Mucosa of descending colon (tissue), 3 donors: ENCODE measurements at regions not wholly inside any gene's neighbourhood (a gene's known extent, or its start where the extent isn't known, plus 50 kb on each side); places are given as distances from the start of the nearest gene placed in this dataset.
A peak's percentile ranks its signal among the peaks of the same experiment; 100 is the strongest.

Source experiments
- ATAC-seq: fragments of 200-7000 bp; cut with Tn5 transposase; one replicate; pipeline ENCODE4 v1.9.1; 2020; ENCODE audit warnings: mild to moderate bottlenecking, moderate library complexity
- DNase-seq, 3 donors: peaks; one replicate each; pipeline ENCODE4 v3.0.0-alpha.2; 2020
- H3K36me3 ChIP-seq: fragments of 200-600 bp; one replicate; pipeline ENCODE4 v1.8.0; 2021; ENCODE audit warnings: low read depth, mild to moderate bottlenecking
- H3K4me1 ChIP-seq: fragments of 200-600 bp; one replicate; pipeline ENCODE4 v1.8.0; 2021; ENCODE audit warnings: low read depth, mild to moderate bottlenecking
- H3K4me3 ChIP-seq: fragments of 200-600 bp; one replicate; pipeline ENCODE4 v1.8.0; 2021; ENCODE audit warnings: mild to moderate bottlenecking
- H3K9me3 ChIP-seq: fragments of 200-600 bp; one replicate; pipeline ENCODE4 v1.8.0; 2021; ENCODE audit warnings: mild to moderate bottlenecking
- intact Hi-C, 2 donors: fragments of 100-400 bp; cut with DNase I in 1 of 2; cut with micrococcal nuclease in 1 of 2; formaldehyde crosslinking; loops; one replicate each; pipeline versions ENCODE4 v1.11.0 to v1.11.1; 2022; cut with DNase I, micrococcal nuclease
- TF ChIP-seq, protein P1 (sequence below): fragments of 200-600 bp; IDR thresholded peaks from one replicate; pipeline ENCODE4 v1.8.0; 2022; ENCODE audit warnings: antibody characterized with exemption, mild to moderate bottlenecking
- donor health status: DM: no; HTN: no; CAD: no; lungs with moderate emphysema.
- donor health status: DM: no; HTN: no; CAD: no.
- donor health status: DM: no; HTN: yes; CAD: no.

DNA sequence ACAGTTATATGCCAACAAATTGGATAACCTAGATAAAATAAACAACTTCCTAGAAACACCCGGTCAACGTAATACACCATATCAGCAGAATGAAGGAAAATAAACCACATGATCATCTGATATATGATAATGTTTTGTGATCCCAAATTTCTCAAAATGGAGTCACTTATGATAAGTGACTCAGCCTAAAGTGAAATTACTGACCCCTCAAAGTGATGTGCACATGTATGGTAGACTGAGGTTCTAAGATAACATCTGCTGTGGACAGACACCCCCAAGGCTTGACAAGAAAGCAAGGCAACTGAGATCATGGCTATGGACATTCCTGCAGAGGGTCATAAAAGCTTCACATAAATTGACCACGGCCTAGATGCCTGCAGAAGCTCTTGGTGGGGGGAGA is 105.1 kb upstream of the DCN start:
- H3K4me3 ChIP-seq, result no peak overlapping the region
- intact Hi-C loops, result no loop called here
- ATAC-seq, result no peak
- H3K36me3 ChIP-seq, result no peaks in the 10 kb centered on the region
- TF ChIP-seq, protein P1, sequence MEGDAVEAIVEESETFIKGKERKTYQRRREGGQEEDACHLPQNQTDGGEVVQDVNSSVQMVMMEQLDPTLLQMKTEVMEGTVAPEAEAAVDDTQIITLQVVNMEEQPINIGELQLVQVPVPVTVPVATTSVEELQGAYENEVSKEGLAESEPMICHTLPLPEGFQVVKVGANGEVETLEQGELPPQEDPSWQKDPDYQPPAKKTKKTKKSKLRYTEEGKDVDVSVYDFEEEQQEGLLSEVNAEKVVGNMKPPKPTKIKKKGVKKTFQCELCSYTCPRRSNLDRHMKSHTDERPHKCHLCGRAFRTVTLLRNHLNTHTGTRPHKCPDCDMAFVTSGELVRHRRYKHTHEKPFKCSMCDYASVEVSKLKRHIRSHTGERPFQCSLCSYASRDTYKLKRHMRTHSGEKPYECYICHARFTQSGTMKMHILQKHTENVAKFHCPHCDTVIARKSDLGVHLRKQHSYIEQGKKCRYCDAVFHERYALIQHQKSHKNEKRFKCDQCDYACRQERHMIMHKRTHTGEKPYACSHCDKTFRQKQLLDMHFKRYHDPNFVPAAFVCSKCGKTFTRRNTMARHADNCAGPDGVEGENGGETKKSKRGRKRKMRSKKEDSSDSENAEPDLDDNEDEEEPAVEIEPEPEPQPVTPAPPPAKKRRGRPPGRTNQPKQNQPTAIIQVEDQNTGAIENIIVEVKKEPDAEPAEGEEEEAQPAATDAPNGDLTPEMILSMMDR, result no peak
- no peaks in the 10 kb centered on the region for H3K4me1 ChIP-seq
- no peaks in the 10 kb centered on the region for H3K9me3 ChIP-seq
- no peak for DNase-seq

DNA sequence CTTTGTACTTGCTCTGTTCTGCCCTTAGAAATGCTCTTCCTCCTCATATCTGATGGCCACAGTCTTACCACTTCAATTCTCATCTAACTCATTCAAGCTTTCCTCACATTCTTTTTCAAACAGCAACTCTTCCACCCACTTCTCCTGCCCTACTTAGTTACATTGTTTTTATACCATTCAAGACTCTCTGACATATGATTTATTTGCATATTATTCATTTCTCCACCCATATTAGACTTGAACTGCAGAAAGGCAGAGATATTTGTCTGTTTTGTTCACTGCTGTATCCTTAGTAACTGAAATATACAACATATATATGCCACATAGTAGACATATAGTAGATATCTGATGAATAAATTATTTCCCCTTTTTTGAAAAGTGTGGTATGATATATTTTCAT is 95.5 kb upstream of the DCN start:
- ATAC-seq (no peak), DNase-seq (no peak)

DNA sequence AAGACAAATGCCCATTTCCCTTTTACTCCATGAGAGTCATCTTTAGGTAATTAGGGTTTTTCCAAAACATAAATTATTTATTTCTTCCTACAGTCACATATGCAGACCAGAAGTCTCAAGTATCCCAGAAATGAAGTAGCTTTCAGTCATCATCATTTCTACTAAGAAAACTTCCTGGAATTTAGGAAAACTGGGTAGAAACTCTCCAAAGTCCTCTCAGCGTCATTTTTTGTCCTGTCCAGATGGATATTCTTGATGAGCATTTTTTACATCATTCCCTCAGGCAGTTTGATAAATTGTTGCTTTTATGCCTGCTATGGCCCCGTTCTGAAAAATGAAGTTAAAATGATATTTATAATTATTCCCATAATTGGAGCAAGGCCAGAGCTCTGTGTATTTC is 93.9 kb upstream of the DCN start:
- TF ChIP-seq, protein P1, result no peak
- DNase-seq, result no peak
- intact Hi-C loops, result no loop called here
- H3K4me3 ChIP-seq, result no peak overlapping the region
- no peak for ATAC-seq
- H3K9me3 ChIP-seq, result no peaks in the 10 kb centered on the region
- no peaks in the 10 kb centered on the region for H3K36me3 ChIP-seq
- H3K4me1 ChIP-seq, result no peaks in the 10 kb centered on the region

More for the DNA sequence above, 95.5 kb upstream of the DCN start:
- intact Hi-C loops, result no loop called here
- TF ChIP-seq, protein P1, result no peak
- Histone ChIP-seq H3K4me3 (no peak overlapping the region), H3K4me1 (no peaks in the 10 kb centered on the region), H3K36me3 (no peaks in the 10 kb centered on the region), H3K9me3 (no peaks in the 10 kb centered on the region)

DNA sequence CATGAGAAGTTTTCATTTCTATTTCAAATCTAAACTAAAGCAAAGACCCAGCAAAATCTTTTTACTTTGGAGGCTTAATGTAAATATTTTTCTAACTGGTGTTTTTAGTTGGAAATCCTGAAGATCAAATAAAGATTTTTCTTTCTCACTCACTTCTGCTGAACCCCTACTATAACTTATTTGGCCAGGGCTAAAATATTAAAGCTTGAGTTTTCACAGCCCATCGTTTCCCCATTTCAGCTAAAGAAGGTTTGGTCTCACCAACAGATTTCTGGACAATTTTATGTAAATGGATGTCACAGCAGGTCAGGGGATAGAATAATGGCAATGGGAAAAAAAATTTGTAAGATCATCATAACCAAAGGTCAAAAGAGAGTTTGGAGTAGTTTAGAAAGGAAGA is 92.7 kb upstream of the DCN start:
- no peaks in the 10 kb centered on the region for H3K4me1 ChIP-seq
- TF ChIP-seq, protein P1, result no peak
- DNase-seq (no peak), ATAC-seq (no peak)
- no peaks in the 10 kb centered on the region for H3K36me3 ChIP-seq
- intact Hi-C loops, result no loop called here
- no peaks in the 10 kb centered on the region for H3K9me3 ChIP-seq
- H3K4me3 ChIP-seq, result no peak overlapping the region

DNA sequence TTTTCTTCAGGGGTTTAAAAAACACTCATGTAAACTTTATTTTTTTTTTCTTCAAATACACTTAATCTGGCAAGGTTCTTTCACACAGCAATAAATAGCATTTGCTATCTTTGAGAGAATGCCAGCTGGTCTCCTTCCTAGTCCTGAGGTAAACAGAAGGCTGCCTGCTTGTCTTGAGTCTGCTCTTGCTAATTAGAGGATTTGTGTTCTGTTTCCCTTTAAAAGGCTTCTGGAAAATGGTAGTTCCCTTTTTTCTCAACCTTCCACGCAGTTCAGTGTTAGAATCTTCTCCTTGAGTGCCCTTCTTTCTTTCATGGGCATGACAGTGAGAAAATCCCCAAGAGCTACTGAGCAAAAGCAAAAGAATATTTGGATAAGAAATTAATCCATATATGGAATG is 92.3 kb upstream of the DCN start:
- Histone ChIP-seq H3K4me3 (no peak overlapping the region), H3K9me3 (no peaks in the 10 kb centered on the region), H3K4me1 (no peaks in the 10 kb centered on the region), H3K36me3 (no peaks in the 10 kb centered on the region)
- intact Hi-C loops, result no loop called here
- ATAC-seq, result no peak
- TF ChIP-seq, protein P1, result no peak
- DNase-seq, result peak in 1 of 3 donors; percentile 21

DNA sequence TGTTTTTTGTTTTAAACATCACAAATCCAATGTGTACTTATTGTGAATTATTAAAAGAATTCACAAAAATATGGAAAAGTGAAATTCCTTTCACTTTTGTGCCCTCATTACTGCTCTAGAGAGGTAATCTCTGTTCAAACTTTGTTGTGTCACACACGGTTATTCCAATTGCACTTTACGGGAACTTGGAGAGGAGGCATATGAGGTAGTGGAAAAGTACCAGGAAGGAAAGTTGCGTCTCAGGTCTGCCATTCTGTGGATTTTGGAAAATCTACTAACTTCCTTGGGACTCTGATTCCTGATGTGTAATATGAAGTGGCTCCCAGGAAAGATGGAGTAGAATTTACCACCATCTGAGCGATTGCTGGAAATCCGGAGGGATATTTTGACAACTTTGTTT is 90.9 kb upstream of the DCN start:
- Histone ChIP-seq H3K9me3 (no peaks in the 10 kb centered on the region), H3K36me3 (no peaks in the 10 kb centered on the region), H3K4me1 (no peaks in the 10 kb centered on the region), H3K4me3 (no peak overlapping the region)
- DNase-seq (no peak), ATAC-seq (no peak)
- TF ChIP-seq, protein P1, result no peak
- intact Hi-C loops, result no loop called here
